Umbilical cord (tissue), 1 donor: ENCODE measurements at regions not wholly inside any gene's neighbourhood (a gene's known extent, or its start where the extent isn't known, plus 50 kb on each side); places are given as distances from the start of the nearest gene placed in this dataset.

Experiments used
- DNase-seq: peaks from one replicate; pipeline ENCODE4 v3.0.0-alpha.2; 2015; ENCODE audit warnings: low spot score

- DNase-seq: no peak
Observed at GRCh38 chr7:121810831-121811672, 61.9 kb upstream of the PTPRZ1 start.

- no peak for DNase-seq
Observed at GRCh38 chr7:121807078-121807477, 65.9 kb upstream of the PTPRZ1 start.

- DNase-seq: no peak
Observed at GRCh38 chr7:121803039-121803438, 69.9 kb upstream of the PTPRZ1 start.

GRCh38 chr7:121800916-121801675, 71.9 kb upstream of the PTPRZ1 start:
- no peak for DNase-seq

GRCh38 chr7:121798896-121799295, 74.1 kb upstream of the PTPRZ1 start:
- peak; percentile 30 for DNase-seq

GRCh38 chr7:121798453-121798840, 74.5 kb upstream of the PTPRZ1 start:
- DNase-seq: no peak

GRCh38 chr7:121797657-121798452, 75.1 kb upstream of the PTPRZ1 start:
- DNase-seq: no peak

- no peak for DNase-seq
Observed at GRCh38 chr7:121796936-121797656, 75.9 kb upstream of the PTPRZ1 start.

- DNase-seq: no peak
Observed at GRCh38 chr7:121796381-121796780, 76.6 kb upstream of the PTPRZ1 start.

GRCh38 chr7:121795736-121796135, 77.2 kb upstream of the PTPRZ1 start:
- DNase-seq: peak; percentile 59

- no peak for DNase-seq
Observed at GRCh38 chr7:121793716-121794115, 79.2 kb upstream of the PTPRZ1 start.

GRCh38 chr7:121777672-121778071, 95.3 kb upstream of the PTPRZ1 start:
- no peak for DNase-seq

GRCh38 chr7:121774563-121774962, 98.4 kb upstream of the PTPRZ1 start:
- no peak for DNase-seq

GRCh38 chr7:121766676-121767075, 106.3 kb upstream of the PTPRZ1 start:
- no peak for DNase-seq

- no peak for DNase-seq
Observed at GRCh38 chr7:121761399-121761798, 111.6 kb upstream of the PTPRZ1 start.

- no peak for DNase-seq
Observed at GRCh38 chr7:121755818-121756552, 117.0 kb upstream of the PTPRZ1 start.

- no peak for DNase-seq
Observed at GRCh38 chr7:121755286-121755685, 117.7 kb upstream of the PTPRZ1 start.

GRCh38 chr7:121753944-121754343, 119.0 kb upstream of the PTPRZ1 start:
- DNase-seq: no peak

- DNase-seq: no peak
Observed at GRCh38 chr7:121752706-121753105, 120.3 kb upstream of the PTPRZ1 start.

GRCh38 chr7:121748546-121748945, 124.4 kb upstream of the PTPRZ1 start:
- DNase-seq: no peak

- peak; percentile 34 for DNase-seq
Observed at GRCh38 chr7:121745856-121746255, 127.1 kb upstream of the PTPRZ1 start.
